ENCODE measurements at regions not wholly inside any gene's neighbourhood (a gene's known extent, or its start where the extent isn't known, plus 50 kb on each side); places are given as distances from the start of the nearest gene placed in this dataset.
"Not testable (repeated sequence)": the region's sequence is repeated elsewhere in the genome, so short reads cannot be mapped to it uniquely, and the experiment has no call there.

- H3K27ac ChIP-seq = no peak overlapping the region
- no peaks in the 10 kb centered on the region for H3K4me1 ChIP-seq
- H3K4me3 ChIP-seq = no peak overlapping the region
- TF ChIP-seq, protein P1, sequence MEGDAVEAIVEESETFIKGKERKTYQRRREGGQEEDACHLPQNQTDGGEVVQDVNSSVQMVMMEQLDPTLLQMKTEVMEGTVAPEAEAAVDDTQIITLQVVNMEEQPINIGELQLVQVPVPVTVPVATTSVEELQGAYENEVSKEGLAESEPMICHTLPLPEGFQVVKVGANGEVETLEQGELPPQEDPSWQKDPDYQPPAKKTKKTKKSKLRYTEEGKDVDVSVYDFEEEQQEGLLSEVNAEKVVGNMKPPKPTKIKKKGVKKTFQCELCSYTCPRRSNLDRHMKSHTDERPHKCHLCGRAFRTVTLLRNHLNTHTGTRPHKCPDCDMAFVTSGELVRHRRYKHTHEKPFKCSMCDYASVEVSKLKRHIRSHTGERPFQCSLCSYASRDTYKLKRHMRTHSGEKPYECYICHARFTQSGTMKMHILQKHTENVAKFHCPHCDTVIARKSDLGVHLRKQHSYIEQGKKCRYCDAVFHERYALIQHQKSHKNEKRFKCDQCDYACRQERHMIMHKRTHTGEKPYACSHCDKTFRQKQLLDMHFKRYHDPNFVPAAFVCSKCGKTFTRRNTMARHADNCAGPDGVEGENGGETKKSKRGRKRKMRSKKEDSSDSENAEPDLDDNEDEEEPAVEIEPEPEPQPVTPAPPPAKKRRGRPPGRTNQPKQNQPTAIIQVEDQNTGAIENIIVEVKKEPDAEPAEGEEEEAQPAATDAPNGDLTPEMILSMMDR (IDR thresholded peaks at IDR 0.05) = no peak
- no peak for TF ChIP-seq EP300 (IDR thresholded peaks at IDR 0.05)
- ATAC-seq (ENCODE audit: low FRiP score in 2 of 2) = no peak
- H3K36me3 ChIP-seq = no peaks in the 10 kb centered on the region
- H3K27me3 ChIP-seq = no peaks in the 10 kb centered on the region
- 42 to 84% methylated on average over 4 of the region's 4 CpGs for WGBS, 2 donors
- no peak for DNase-seq
- peaks cover 0 to 5% (median 0%) of the 10 kb centered on the region in 4 donors for H3K9me3 ChIP-seq
Observed at GRCh38 chr7:67346126-67346525, 349.5 kb downstream of the TYW1 start.

DNA sequence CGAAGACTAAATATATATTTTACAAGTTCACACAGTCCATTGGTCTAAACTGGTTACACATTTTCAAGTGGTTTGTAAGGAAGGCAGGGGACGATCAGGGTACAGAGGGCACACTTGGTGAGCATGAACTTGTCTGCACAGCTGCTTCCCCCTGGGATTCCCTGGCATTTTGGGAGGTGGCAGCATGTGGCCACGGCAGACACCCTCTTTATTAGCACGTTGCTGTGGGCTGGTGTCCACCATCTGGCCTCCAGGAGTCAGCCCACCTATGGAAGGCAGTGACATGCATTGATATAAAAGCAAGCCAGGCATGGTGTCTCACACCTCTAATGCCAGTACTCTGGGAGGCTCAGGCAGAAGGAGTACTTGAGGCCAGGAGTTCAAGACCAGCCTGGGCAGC lies 350.2 kb downstream of the TYW1 start:
- no peak for TF ChIP-seq EP300 (IDR thresholded peaks at IDR 0.05)
- TF ChIP-seq, protein P1 (IDR thresholded peaks at IDR 0.05) = no peak
- no peak for TF ChIP-seq POLR2A (IDR thresholded peaks at IDR 0.05)
- no peak for TF ChIP-seq POLR2AphosphoS5 (IDR thresholded peaks at IDR 0.05)
- no peak for ATAC-seq (ENCODE audit: low FRiP score in 2 of 2)
- Histone ChIP-seq H3K9me3 (peaks cover 0 to 5% (median 0%) of the 10 kb centered on the region in 4 donors), H3K27ac (no peak overlapping the region), H3K27me3 (no peaks in the 10 kb centered on the region), H3K36me3 (no peaks in the 10 kb centered on the region), H3K4me3 (no peak overlapping the region), H3K4me1 (no peaks in the 10 kb centered on the region)
- WGBS, 2 donors = 90 to 96% methylated on average over 3 to 4 of the region's 4 CpGs
- no peak for DNase-seq

GRCh38 chr7:67348171-67348570 lies 351.5 kb downstream of the TYW1 start:
- ATAC-seq (ENCODE audit: low FRiP score in 2 of 2) = no peak
- Histone ChIP-seq H3K27me3 (no peaks in the 10 kb centered on the region), H3K9me3 (peaks cover 0 to 5% (median 0%) of the 10 kb centered on the region in 4 donors), H3K4me1 (no peaks in the 10 kb centered on the region), H3K27ac (no peak overlapping the region), H3K4me3 (no peak overlapping the region), H3K36me3 (no peaks in the 10 kb centered on the region)
- no peak for DNase-seq
- TF ChIP-seq POLR2A (IDR thresholded peaks at IDR 0.05) = no peak
- 86 to 98% methylated on average over 6 to 7 of the region's 7 CpGs for WGBS, 2 donors

DNA sequence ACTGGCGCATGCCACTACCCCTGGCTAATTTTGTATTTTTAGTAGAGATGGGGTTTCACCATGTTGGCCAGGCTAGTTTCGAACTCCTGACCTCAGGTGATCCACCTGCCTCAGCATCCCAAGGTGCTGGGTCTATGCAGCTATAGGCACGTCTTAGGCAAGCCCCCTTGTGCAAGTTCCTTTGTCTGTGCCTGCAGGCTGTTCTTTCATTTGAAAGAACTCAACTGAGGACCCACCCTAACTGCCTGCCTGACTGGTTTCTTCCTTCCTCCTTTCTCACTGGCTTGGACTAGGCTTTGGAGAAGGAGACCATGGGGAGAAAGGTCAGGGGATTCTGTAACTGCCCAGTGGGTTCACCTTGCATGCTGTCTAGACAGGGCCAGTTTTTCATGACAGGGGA lies 361.0 kb downstream of the TYW1 start:
- H3K9me3 ChIP-seq = peaks cover 4 to 16% (median 12%) of the 10 kb centered on the region in 4 donors
- not testable (repeated sequence) for H3K27ac ChIP-seq; ATAC-seq (ENCODE audit: low FRiP score in 2 of 2); H3K4me3 ChIP-seq; H3K27me3 ChIP-seq; H3K36me3 ChIP-seq; DNase-seq; H3K4me1 ChIP-seq
- WGBS, 2 donors = 92 to 97% methylated on average over 3 of the region's 3 CpGs

GRCh38 chr7:67358316-67358715 lies 361.7 kb downstream of the TYW1 start:
- not testable (repeated sequence) for H3K27me3 ChIP-seq; H3K4me3 ChIP-seq; H3K27ac ChIP-seq; H3K36me3 ChIP-seq; H3K4me1 ChIP-seq; ATAC-seq (ENCODE audit: low FRiP score in 2 of 2); DNase-seq
- 79 to 80% methylated on average over 8 of the region's 8 CpGs for WGBS, 2 donors
- H3K9me3 ChIP-seq = peaks cover 4 to 16% (median 12%) of the 10 kb centered on the region in 4 donors

DNA sequence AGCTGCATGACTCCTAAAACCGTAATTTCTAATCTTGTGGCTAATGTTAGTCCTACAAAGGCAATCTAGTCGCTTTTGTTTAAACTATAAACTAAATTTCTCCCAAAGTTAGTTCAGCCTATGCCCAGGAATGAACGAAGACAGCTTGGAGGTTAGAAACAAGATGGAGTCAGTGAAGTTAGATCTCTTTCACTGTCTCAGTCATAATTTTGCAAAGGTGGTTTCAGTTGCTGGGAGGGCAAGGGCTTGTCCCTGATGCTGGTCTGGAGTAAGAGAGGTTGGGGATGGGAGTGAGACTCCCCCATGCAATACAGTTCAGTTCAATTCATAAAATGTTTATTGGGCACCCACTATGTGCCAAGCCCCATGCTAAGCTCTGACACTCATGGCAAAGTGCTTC lies 362.1 kb downstream of the TYW1 start:
- not testable (repeated sequence) for H3K4me1 ChIP-seq; DNase-seq; ATAC-seq (ENCODE audit: low FRiP score in 2 of 2); H3K36me3 ChIP-seq; H3K4me3 ChIP-seq; H3K27ac ChIP-seq; H3K27me3 ChIP-seq
- peaks cover 4 to 16% (median 12%) of the 10 kb centered on the region in 4 donors for H3K9me3 ChIP-seq
- 90 to 95% methylated on average over 3 of the region's 3 CpGs for WGBS, 2 donors

- no peaks in the 10 kb centered on the region for H3K36me3 ChIP-seq
- DNase-seq (no peak), ATAC-seq (ENCODE audit: low FRiP score in 2 of 2) (no peak)
- H3K27me3 ChIP-seq = no peaks in the 10 kb centered on the region
- peaks cover 4 to 16% (median 12%) of the 10 kb centered on the region in 4 donors for H3K9me3 ChIP-seq
- WGBS, 2 donors = 58% methylated on average over 3 of the region's 3 CpGs
- TF ChIP-seq, protein P1 (IDR thresholded peaks at IDR 0.05) = no peak
- TF ChIP-seq EP300 (IDR thresholded peaks at IDR 0.05) (no peak), POLR2AphosphoS5 (IDR thresholded peaks at IDR 0.05) (no peak), POLR2A (IDR thresholded peaks at IDR 0.05) (no peak)
- H3K4me3 ChIP-seq = no peak overlapping the region
- H3K4me1 ChIP-seq = no peaks in the 10 kb centered on the region
- no peak overlapping the region for H3K27ac ChIP-seq
Observed at GRCh38 chr7:67359900-67360299, 363.3 kb downstream of the TYW1 start.
